ENCODE measurements at regions not wholly inside any gene's neighbourhood (a gene's known extent, or its start where the extent isn't known, plus 50 kb on each side); places are given as distances from the start of the nearest gene placed in this dataset.
"Not testable (repeated sequence)": the region's sequence is repeated elsewhere in the genome, so short reads cannot be mapped to it uniquely, and the experiment has no call there.

- no peak for DNase-seq
Observed at GRCh38 chr4:79174490-79175252, 151.2 kb downstream of the NAA11 start.

GRCh38 chr4:79173186-79173585 lies 152.7 kb downstream of the NAA11 start:
- DNase-seq: no peak

DNA sequence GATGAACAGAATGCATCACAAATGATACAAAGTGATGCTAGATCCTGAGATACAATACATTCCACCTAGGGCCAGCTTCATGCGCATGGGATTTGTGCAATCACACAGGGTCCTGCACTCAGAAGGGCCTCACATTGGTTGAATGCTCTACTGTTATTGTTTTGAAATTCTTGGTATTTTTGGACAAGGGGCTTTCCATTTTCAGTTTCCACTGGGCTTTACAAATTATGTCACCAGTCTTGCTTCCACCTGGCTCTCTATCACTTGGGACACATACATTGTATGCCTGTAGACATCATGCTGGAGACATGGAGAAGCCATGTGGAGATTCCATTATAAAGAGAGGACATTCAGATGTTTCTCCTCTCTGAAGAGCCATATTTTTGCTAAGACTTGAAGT lies 155.8 kb downstream of the NAA11 start:
- DNase-seq: no peak

DNA sequence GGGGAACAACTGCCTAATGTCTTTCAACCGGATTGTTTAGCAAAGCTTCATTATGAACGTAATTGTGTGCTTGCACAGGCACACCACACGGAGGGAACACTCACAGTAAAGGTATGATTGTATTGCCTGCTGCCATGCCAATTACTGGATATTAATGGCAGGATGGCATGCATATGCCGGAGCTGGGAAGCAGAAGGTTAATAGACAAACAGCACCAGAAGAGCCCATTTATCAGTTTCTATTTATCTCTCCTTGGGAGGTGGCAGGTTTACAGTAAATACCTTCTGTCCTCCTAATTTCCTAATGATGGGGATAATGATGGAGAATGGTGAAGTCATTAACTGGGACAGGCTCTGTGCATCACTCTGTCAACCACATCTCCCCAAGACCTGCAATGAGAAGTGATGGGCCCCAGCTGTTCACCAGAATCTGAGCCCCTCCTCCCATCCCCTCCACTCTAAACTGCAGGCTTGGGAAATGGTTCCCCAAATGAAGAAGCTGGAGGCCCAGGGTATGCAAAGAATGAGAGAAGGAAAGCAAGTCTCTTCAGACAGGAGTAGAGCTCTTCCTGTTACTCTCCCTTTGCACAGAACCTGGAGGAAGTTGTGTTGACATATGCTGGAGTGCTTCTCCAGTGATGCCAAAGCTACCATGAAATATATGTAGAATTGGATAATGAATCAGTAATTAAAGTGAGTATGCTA lies 160.8 kb downstream of the NAA11 start:
- DNase-seq: peak in 1 of 2 experiments; percentile 55

- DNase-seq: peak; percentile 25 to 64
Observed at GRCh38 chr4:79163981-79164490, 161.8 kb downstream of the NAA11 start.

GRCh38 chr4:79160962-79161361 lies 164.9 kb downstream of the NAA11 start:
- DNase-seq: no peak

DNA sequence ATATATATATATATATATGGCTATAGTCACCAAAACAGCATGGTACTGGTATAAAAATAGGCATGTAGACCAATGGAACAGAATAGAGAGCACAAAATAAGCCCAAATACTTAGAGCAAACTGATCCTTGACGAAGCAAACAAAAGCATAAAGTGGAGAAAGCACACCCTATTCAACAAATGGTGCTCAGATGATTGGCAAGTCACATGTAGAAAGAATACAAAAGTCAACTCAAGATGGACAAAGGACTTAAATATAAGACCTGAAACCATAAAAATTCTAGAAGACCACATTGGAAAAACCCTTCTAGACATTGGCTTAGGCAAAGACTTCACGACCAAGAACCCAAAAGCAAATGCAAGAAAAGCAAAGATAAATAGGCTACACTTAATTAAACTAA lies 167.2 kb downstream of the NAA11 start:
- not testable (repeated sequence) for DNase-seq

GRCh38 chr4:79155336-79155735 lies 170.5 kb downstream of the NAA11 start:
- no peak for DNase-seq

DNA sequence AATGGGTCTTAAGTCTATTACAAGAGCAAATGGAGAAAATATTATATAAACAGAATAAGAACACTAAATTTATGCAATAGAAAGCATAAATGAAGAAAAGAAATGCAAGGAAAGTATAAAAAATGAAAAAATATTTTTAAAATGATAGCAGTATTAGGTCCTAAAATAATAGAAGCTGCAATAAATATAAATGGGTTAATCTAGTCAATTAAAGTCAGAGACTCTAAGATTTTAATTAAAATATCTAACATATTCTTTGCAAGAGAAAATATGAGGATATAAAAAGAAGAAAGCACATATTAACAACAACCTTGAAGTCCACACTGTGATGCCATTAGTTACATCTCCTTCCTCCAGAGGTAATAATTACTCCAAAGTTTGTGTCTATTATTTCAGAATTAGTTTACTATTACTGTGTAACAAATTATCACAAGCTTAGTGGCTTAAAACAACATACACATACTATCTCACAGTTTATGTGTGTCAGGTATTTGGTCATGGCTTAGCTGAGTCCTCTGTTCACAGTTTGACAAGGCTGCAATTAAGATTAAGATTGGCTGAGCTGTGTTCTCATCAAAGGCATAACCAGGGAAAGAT lies 174.9 kb downstream of the NAA11 start:
- no peak for DNase-seq

- DNase-seq: no peak
Observed at GRCh38 chr4:79148369-79148768, 177.5 kb downstream of the NAA11 start.

GRCh38 chr4:79147251-79147650 lies 178.6 kb downstream of the NAA11 start:
- DNase-seq: no peak

- DNase-seq: no peak
Observed at GRCh38 chr4:79141530-79141929, 184.3 kb downstream of the NAA11 start.

DNA sequence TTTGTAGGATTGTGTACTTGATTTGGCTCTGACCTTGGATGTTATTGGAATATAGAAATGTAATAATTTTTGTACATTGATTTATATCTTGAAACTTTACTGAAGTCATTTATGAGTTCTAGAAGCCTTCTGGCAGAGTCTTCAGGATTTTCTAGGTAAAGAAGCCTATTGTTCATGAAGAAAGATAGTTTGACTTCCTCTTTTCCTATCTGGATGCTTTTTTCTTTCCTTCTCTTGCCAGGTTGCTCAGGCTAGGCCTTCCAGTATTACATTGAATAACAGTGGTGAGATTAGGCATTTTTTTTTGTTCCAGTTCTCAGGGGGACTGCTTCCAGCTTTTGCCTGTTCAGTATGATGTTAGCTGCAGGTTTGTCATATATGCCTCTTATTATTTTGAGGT lies 191.1 kb downstream of the NAA11 start:
- DNase-seq: no peak

DNA sequence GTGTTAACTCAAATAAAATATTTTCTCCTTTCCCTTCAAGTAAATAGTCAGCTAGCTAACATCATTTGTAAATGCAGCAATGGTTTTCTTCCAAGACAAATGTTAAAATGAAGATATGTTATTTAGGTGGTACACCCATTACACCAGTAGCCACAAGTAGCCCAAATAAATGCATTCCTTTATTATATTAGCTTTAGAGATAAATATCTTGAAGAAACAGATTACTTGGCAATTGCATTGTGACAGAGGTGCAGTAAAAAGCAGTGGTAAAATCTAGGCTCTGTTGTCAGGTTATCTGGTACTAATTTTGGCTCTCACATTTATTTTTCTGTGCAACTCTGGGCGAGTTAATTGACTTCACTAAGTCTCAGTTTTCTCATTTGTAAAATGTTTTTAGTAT lies 193.0 kb downstream of the NAA11 start:
- no peak for DNase-seq

- DNase-seq: no peak
Observed at GRCh38 chr4:79121875-79122358, 182.7 kb upstream of the PAQR3 start.

DNA sequence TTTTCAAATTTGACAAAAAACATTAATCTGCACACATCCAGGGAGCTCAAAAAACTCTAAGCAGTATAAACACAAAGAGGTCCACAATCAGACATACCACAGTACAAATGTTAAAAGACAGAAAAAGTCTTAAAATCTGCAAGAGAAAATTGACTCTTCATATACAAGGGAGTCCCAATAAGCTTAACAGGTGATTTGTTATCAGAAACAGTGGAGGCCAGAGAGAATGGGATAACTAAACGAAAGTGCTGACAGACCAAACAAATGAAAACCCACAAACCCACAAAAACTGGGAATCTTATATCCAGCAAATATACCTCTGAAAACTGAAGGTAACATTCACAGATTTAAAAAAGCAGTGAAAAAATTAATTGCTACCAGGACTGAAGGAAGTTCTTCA lies 182.0 kb upstream of the PAQR3 start:
- no peak for DNase-seq

- not testable (repeated sequence) for DNase-seq
Observed at GRCh38 chr4:79117051-79117450, 177.8 kb upstream of the PAQR3 start.

DNA sequence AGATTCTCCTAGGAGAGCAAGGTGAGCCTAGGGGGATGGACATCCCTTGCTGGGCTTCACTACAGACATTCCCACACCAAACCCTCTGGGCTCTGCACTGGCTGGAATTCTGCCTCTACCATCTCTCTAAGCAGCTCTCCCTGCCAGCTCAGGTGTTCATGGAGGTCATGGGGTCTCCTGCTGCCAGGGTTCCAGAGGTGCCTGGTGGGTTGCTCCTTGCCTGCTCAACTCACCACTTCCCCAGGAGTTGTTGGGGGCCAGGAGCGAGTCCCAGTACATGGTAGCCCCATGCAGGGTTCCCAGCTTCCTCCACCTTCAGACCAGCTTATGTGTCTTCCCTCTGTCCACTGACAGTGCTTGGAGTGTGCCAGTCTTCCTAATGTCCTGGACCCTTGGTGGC lies 167.8 kb upstream of the PAQR3 start:
- no peak for DNase-seq

DNA sequence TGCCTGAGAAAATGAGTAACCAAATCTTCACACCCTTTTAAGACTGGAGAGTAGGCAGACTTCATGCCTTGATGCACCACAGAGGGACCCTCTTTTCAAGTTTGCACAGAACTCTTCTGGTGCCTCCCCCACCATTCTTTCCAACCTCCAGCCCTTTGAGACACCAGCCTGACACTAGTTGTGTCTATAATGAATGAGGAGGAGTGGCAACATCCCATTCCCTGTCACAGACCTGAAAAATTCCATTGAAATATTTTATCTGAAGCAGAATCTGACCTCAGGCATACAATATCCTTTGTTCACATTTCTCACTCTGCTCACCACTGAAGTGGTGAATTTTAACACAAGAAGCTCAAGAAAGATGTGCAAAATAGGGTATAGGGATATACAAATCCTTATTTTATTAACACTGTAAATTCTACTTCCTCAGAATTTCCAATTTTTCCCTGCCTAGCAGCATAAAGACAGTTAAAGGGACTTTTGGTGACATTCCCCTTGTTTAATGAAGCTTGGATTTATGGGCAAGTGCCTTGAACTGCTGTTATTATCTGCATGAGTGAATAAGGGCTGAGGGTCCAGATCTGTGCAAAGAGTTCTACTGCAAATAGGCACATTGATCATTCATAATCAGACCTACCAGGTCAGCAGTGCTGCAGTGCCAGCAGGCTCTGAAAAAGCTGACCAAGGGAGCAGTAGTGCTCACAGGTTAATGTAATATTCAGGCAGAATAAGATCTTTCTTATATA lies 149.9 kb upstream of the PAQR3 start:
- DNase-seq: no peak

GRCh38 chr4:79087071-79087470 lies 147.8 kb upstream of the PAQR3 start:
- DNase-seq: no peak

DNA sequence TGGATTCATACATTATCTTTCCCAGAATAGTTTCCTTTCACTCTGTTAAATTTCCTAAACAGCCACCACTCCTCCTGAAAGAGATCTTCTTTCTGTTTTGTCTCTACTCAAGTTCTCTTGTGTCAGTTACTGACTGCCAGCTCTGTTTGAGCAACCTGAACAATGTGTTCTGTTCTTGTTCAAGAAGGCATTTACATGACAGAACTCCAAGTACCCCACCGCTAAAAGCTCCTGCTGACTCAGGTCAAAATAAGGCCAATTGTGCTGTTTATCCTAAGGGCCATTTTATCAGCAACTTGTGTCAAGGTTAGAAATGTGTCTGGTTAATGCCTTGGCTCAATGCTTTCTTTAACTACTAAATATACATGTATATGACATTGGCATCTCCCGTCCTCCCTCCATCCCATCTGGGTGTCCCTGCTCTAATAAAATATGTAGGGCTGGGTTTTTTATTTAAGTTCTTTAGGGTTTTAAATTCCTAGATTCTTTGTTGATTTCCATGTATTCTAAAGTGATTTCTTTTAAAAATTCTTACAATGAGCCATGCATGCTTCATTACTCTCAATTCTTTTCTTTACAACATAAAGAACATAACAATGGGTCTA lies 144.3 kb upstream of the PAQR3 start:
- no peak for DNase-seq

GRCh38 chr4:79082997-79083396 lies 143.8 kb upstream of the PAQR3 start:
- DNase-seq: no peak

DNA sequence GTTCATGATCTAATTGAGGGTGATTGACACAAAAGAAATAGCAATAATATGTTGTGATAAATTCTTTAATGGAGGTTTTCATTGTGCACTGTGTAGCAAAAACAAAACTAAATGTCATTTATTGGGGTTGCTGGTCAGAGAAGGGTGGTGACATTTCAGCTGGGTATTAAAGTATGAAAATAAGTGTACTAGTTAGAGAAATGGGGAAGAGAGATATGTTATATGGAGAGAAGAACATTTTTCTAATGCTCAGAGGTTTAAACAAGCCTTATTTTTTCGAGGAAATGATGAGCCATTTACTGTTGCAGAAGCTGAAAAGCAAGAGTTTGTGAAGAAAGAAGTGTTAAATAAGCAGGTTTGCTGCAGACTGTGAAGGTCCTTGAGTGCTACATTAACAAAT lies 142.7 kb upstream of the PAQR3 start:
- no peak for DNase-seq

Data from cerebellar nuclear complex (tissue), 1 donor.